HG02870 (cell line): ENCODE measurements at regions not wholly inside any gene's neighbourhood (a gene's known extent, or its start where the extent isn't known, plus 50 kb on each side); places are given as distances from the start of the nearest gene placed in this dataset.

Experiments
- ATAC-seq: cut with Tn5 transposase; IDR thresholded peaks from one replicate; pipeline ENCODE4 v1.9.1; 2021; ENCODE audit warnings: mild to moderate bottlenecking, moderate library complexity; ENCODE audit not compliant: unreplicated experiment

DNA sequence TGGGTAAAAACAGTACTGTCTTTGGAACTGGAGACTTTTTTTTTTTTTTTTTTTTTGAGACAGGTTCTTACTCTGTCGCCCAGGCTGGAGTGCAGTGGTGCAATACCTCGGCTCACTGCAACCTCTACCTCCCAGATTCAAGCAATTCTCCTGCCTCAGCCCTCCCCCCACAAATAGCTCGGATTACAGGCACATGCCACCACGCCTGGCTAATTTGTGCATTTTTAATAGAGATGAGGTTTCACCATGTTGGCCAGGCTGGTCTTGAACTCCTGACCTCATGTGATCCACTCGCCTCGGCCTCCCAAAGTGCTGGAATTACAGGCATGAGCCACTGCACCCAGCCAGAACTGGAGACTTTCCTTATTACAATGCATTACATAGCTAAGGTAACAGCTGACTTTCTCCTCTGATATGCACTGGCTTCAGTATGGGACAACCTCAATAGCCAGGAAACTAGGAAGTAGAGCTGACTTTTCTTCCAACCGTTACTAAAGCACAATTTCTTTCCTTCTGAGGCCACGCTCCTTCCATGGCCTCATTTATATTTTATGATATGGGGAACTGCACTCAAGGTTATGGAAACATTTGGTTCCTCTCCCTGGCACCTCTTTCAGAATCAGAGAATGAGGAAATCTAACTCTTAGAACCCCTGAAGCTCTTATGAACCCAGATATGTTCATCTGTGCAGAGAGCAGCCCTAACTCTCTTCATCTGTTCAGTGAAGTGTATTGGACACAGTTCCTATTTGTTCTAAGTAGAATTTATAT, 53.5 kb upstream of the FAM9B start:
- no peak for ATAC-seq

- ATAC-seq = no peak
These were observed 55.0 kb upstream of the FAM9B start for GRCh38 chrX:9088896-9089295.

- no peak for ATAC-seq
These were observed 56.8 kb upstream of the FAM9B start for GRCh38 chrX:9090766-9091165.

- ATAC-seq = no peak
These were observed 57.3 kb upstream of the FAM9B start for GRCh38 chrX:9091258-9091657.

- ATAC-seq = no peak
These were observed 69.0 kb upstream of the FAM9B start for GRCh38 chrX:9102956-9103355.

DNA sequence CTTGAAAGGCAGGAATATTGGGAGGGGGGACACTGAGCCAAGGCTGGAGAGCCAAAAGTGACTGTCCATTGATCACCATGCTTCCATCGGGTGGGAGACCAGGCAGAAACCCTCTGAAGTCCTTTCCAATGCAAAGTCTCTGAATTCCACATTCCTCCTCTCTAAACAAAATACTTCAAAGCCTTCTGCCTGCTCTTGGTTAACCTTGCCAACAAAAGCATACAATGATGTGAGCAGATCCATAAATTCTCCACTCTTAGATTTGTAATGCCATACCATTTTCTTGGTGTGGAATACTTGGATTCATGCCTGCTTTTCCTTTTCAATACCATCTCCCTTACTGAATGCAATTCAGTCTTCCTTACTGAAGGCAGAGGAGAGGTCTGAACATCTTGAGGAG, 74.1 kb upstream of the FAM9B start:
- ATAC-seq = no peak

DNA sequence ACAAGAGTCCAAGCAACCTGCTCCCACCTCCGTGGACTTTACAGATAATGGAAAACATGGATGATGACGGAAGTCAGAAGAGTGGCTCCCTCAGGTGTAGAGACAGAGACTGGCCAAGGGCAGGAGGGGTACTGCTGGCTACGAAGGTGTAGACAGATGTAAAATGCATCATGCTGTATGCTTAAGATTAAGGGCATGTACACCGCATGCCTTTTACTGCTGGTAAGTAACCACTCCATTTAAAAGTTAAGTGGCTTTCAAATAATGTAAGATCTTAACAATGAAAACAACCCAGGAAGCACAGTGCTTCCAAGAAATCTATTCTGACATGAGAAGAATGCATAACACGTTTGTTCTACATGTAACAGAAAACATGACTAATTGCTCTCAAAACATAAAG, 76.9 kb upstream of the FAM9B start:
- no peak for ATAC-seq

- ATAC-seq = no peak
These were observed 80.3 kb upstream of the FAM9B start for GRCh38 chrX:9114245-9114644.

DNA sequence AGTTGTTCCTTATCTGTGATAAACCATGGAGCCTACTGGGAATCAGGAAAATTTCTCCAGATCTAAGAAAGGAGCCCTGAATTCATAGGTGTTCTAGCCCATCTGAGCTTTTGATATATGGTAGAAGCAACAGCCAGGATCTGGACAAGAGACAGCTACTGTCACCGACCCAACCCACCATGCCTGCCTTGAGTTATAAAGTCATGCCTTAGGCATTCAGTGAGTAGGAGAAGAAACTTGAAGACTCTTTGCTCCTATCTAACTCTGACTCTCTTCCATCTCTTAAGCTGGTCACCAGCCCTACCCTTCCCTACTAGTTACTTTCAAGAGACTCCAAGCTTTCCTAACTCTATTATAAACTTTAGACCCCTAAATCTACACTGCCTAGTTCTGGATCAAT, 83.9 kb upstream of the FAM9B start:
- ATAC-seq = no peak

- ATAC-seq = no peak
These were observed 88.8 kb upstream of the FAM9B start for GRCh38 chrX:9122519-9123245.

DNA sequence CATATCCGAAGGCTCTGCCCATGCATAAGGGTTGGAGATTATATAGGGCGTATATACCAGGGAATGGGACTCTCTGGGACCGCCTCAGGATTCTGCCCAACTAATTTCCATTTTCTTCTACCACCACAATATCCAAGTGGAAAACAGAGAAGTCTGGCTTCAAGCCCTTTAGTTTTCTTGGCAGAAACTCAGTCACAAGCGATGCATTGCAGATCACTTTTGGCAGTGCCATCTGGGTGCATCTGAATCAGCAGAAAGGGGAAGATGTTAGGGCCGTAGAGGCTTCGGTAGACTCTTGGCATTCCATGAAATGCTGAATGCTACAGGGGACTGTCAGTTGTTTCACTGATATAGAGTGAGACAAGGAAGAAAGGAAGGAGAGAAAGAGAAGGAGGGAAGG, 94.1 kb upstream of the FAM9B start:
- ATAC-seq = no peak

GRCh38 chrX:9130031-9130430, 96.1 kb upstream of the FAM9B start:
- no peak for ATAC-seq

- no peak for ATAC-seq
These were observed 97.1 kb upstream of the FAM9B start for GRCh38 chrX:9131066-9131465.

DNA sequence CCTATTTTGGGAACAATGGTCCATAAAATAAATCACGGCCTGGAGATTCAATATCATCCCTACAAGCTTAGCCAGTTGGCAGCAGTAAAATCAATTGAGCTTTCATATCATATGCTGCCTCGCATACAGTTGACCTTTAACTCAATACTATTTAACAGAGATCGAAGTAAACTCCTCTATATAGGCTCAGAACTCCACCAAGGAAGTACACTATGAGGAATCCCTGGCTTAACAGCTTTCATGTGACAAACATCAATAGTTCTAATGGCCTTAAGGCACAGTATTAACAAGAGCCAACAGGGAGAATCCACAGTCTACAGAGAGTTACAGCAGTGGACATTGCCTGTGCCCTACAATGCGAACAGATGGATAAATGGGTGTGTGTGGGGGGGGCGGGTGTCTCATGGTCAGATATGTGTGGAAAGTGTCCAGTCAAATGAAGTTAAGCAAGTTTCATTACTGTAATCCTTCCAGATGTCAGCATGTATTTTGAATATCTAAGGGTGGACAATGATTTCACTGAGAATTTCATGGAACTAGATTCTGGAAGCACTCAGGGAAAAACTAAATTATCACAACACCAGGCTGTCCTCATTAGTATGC, 98.2 kb upstream of the FAM9B start:
- no peak for ATAC-seq

DNA sequence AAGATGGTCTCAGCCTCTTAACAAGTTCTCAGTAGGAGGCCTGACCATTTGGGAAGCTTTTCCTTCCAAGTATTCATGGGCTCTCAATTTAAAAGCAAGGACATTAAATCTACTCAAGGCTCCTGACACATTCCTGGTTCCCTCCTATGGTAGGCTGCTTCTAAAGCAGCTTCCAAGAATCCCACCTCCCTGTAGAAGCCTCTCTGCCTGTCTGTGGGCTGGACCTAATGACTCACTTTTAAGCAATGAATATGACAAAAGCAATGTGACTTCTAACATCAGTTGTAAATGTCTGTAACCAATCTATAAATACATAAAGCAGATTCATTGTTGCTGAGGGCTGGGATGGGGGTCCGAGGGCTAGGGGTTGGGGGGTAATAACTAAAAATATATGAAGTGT, 99.5 kb upstream of the FAM9B start:
- no peak for ATAC-seq

DNA sequence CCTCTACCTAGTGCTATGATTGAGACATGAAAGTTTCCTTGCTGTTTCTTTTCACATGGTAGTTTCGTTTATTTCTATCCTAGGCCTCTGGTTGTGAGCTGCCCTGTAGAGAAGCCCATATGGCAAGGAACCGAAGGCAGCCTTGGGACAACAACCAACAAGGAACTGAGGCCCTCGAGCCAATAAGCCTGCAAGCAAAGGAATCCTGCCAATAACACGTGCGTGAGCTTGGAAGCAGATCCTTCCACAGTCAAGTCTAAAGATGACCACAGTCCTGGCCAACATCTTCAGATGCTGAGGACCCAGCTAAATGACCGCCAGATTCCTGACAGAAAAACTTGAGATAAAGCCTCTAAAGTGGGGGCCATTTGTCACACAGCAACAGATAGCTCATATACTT, 100.4 kb upstream of the FAM9B start:
- ATAC-seq = no peak

DNA sequence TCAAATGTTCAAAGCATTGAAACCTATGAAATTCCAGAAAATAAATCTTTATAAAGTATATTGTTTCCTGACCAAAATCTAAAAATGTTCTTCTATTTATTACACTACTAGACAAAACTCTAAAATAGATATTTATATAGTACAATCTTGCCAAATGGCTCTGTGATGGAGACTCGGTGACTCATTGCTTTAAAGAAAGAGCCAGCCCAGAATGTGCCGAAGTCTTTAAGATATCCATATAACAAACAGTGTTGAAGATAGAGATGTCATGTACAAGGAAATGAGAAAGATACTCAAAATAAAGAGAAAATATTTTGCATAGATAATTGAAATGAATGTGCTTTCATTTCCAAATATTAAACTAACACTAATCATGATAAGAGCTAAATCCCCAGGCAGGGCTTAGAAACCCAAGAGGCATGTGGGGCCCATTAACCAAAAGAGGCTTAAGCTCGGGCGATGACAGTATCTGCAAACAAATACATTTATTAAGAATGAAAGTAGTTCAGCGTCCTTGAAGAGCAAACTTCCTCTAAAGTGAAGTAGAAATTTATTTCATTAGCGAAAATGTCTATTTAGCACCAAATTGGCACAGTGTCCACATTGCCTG, 102.1 kb upstream of the FAM9B start:
- no peak for ATAC-seq

GRCh38 chrX:9137152-9137551, 103.2 kb upstream of the FAM9B start:
- ATAC-seq = no peak

GRCh38 chrX:9141496-9141895, 107.6 kb upstream of the FAM9B start:
- ATAC-seq = no peak

- no peak for ATAC-seq
These were observed 110.8 kb upstream of the FAM9B start for GRCh38 chrX:9144701-9145241.

DNA sequence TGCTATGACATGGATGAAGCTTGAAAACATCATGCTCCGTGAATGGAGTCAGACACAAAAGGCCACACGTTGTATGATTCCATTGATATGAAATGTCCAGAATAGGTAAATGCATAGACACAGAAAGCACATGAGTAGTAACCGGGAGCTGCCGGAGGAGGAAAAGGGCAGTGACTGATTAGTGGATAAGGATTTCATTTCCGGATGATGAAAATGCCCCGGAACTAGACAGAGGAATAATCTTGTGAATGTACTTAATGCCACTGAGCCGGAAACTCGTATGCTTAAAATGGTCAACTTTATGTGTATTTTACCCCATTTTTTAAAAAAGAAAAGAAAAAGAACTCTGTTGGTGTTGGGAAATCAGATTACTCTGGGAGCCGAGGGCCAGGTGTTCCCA, 112.7 kb upstream of the FAM9B start:
- ATAC-seq = no peak

DNA sequence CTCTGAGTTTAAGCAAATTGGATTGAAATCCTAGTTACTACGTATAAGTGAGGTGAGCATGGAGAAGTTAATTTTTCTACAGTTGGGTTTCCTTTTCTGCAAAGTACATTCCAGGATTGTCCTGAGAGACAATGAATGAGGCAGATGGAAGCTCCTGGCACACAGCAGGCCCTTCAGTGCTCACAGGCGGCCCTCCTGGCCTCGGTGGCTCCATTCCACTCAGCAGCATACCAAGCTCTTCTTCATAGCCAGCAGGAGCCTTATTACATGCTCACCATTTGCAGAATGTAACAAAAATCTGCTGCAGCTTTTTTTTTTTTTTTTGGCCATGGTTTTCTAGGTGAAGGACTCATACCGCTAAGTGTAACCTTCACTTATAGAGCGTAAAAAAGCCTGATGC, 113.2 kb upstream of the FAM9B start:
- no peak for ATAC-seq
